Bronchial epithelial cell (primary cell): ENCODE measurements at regions not wholly inside any gene's neighbourhood (a gene's known extent, or its start where the extent isn't known, plus 50 kb on each side); places are given as distances from the start of the nearest gene placed in this dataset.
"Not testable (repeated sequence)": the region's sequence is repeated elsewhere in the genome, so short reads cannot be mapped to it uniquely, and the experiment has no call there.

Source experiments
- DNase-seq: peaks from one replicate; pipeline ENCODE4 v3.0.0-alpha.2; 2010; ENCODE audit warnings: low read depth
- FAIRE-seq: peaks from 2 replicates; lab custom pipeline; 2011; peaks lifted over from hg19 to GRCh38; lab: Jason Lieb, UNC
- H3K27me3 ChIP-seq: 2 replicates; pipeline ENCODE4 v1.5.1; 2011; ENCODE audit warnings: low read length; ENCODE audit not compliant: control insufficient read depth, insufficient read depth
- H3K36me3 ChIP-seq: 2 replicates; pipeline ENCODE4 v1.5.1; 2011; ENCODE audit warnings: low read length; ENCODE audit not compliant: control insufficient read depth, insufficient read depth
- H3K4me3 ChIP-seq: 2 replicates; pipeline ENCODE4 v1.5.1; 2011; ENCODE audit warnings: mild to moderate bottlenecking, low read depth, low read length, control low read depth
- TF ChIP-seq, protein P1 (sequence below): IDR thresholded peaks from 2 replicates; pipeline ENCODE4 v1.5.1; 2011; ENCODE audit warnings: mild to moderate bottlenecking, moderate library complexity, low read length, control low read depth, inconsistent platforms; ENCODE audit not compliant: insufficient read depth, severe bottlenecking

DNA sequence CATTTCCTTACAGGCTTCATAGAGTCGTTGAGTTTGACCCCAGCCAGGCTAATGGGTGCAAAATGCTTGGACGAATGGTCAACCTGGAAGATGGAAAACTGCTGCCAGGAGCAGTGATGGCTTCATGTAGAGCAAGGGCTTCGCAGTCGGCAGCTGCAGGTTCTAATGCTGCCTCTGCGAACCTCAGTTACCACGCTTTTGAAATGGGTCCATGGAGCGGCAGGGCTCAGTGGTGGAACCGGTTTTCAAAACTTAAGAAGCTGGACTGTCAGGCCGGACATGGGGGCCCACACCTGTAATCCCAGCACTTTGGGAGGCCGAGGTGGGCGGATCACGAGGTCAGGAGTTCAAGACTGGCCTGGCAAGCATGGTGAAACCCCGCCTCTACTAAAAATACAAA, 55.9 kb upstream of the PRR5 start:
- TF ChIP-seq, protein P1, sequence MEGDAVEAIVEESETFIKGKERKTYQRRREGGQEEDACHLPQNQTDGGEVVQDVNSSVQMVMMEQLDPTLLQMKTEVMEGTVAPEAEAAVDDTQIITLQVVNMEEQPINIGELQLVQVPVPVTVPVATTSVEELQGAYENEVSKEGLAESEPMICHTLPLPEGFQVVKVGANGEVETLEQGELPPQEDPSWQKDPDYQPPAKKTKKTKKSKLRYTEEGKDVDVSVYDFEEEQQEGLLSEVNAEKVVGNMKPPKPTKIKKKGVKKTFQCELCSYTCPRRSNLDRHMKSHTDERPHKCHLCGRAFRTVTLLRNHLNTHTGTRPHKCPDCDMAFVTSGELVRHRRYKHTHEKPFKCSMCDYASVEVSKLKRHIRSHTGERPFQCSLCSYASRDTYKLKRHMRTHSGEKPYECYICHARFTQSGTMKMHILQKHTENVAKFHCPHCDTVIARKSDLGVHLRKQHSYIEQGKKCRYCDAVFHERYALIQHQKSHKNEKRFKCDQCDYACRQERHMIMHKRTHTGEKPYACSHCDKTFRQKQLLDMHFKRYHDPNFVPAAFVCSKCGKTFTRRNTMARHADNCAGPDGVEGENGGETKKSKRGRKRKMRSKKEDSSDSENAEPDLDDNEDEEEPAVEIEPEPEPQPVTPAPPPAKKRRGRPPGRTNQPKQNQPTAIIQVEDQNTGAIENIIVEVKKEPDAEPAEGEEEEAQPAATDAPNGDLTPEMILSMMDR = no peak
- FAIRE-seq (no peak), DNase-seq (no peak)
- Histone ChIP-seq H3K4me3 (no peak overlapping the region), H3K36me3 (no peaks in the 10 kb centered on the region), H3K27me3 (peaks cover 4% of the 10 kb centered on the region)

GRCh38 chr22:44645531-44645930, 56.5 kb upstream of the PRR5 start:
- FAIRE-seq (no peak), DNase-seq (no peak)
- peaks cover 4% of the 10 kb centered on the region for H3K27me3 ChIP-seq
- no peaks in the 10 kb centered on the region for H3K36me3 ChIP-seq
- TF ChIP-seq, protein P1 = no peak
- no peak overlapping the region for H3K4me3 ChIP-seq

DNA sequence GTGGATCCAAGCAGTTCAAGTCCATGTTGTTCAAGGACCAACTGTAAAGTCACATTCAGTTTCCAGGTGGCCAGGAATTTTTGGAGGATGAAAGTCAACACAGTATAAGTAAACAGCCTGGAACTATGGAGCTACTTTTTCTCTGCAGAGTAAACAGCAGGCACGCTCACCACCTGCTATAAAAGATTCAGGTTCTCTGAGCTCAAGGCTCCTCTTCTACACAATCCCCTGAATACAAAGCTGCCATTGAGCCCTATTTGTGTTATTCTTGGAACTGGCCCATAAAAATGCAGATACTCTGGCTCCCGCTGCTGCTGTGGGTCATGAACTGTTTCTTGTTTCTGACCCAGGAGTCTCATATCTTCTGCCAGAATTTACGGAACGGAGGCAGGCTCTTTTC, 56.9 kb upstream of the PRR5 start:
- H3K36me3 ChIP-seq = no peaks in the 10 kb centered on the region
- peaks cover 4% of the 10 kb centered on the region for H3K27me3 ChIP-seq
- no peak for DNase-seq
- FAIRE-seq = no peak
- H3K4me3 ChIP-seq = no peak overlapping the region
- TF ChIP-seq, protein P1 = no peak

DNA sequence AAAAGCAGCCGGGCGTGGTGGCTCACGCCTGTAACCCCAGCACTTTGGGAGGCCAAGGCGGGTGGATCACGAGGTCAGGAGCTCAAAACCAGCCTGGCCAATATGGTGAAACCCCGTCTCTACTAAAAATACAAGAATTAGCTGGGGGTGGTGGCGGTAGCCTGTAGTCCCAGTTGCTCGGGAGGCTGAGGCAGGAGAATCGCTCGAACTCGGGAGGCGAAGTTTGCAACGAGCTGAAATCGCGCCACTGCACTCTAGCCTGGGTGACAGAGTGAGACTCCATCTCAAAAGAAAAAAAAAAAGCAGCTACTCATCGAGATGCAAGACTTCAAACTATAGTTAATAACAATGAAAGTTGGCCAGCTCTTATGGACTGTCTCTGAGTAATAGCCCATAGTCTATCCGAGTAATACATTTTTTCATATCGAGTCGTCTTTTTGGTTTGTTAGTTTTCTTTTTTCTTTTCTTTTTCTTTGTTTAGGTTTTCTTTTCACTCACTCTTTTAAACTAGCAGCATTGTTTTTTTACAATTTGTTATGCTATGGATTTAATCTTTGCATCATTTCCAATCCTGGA, 58.4 kb upstream of the PRR5 start:
- not testable (repeated sequence) for H3K27me3 ChIP-seq, H3K36me3 ChIP-seq, H3K4me3 ChIP-seq, FAIRE-seq
- peak; percentile 5 for DNase-seq

DNA sequence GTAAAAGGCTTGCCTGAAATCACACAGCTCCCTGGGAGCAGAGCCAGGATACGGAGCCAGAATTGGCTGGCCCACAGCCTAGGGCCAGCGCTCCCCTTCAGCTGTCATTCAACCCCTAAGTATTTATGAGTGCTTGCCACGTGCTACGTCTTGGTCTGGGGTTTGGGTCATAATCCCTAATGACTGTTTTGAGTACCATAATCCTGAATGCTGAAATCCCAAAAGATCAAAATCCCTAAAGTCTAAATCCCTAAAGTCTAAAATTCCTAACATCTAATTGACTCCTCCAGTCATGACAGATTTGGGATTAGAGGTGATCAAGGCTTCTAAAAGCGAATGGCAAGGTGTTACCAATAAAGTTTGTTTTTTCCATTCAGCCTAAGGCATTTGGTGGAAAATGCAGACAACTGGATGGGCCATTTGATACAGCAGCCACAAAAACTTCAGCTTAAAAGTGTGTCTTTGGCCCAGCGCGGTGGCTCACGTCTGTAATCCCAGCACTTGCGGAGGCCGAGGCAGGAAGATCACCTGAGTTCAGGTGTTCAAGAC, 59.8 kb upstream of the PRR5 start:
- peaks cover 4% of the 10 kb centered on the region for H3K27me3 ChIP-seq
- DNase-seq (no peak), FAIRE-seq (no peak)
- TF ChIP-seq, protein P1 = no peak
- no peak overlapping the region for H3K4me3 ChIP-seq
- H3K36me3 ChIP-seq = no peaks in the 10 kb centered on the region

DNA sequence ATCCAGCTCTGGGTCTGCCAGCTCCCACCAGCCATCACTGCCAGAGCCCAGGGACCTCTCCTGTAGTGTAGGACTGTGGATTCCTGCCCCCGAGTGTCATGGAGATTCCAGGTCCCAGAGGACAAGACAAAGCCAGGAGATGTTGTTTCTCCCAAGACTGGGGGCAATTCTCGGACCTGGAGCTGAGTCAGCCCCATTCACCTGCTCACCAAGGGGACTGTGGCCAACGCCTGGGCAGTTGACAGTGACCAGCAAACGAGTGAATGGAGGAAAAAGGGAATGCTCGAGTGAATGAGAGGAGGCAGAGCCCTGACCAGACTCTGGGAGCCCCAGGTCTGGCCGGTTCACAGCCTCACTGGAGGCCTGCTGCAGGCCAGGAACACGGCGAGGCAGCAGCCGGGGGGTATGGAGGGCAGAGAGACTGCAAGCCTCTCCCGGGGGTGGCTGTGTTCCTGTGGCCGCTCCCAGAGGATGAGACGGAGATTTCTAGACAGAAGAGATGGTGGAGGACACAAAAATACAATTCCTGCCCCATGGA, 61.3 kb upstream of the PRR5 start:
- no peak for DNase-seq
- FAIRE-seq = no peak
- no peaks in the 10 kb centered on the region for H3K36me3 ChIP-seq

More for the DNA sequence above, 61.3 kb upstream of the PRR5 start:
- TF ChIP-seq, protein P1 = no peak
- H3K27me3 ChIP-seq = peaks cover 4% of the 10 kb centered on the region
- no peak overlapping the region for H3K4me3 ChIP-seq
